OCI-LY7 (cell line): ENCODE measurements at regions not wholly inside any gene's neighbourhood (a gene's known extent, or its start where the extent isn't known, plus 50 kb on each side); places are given as distances from the start of the nearest gene placed in this dataset.

Experiments
- BruUV-seq: library from RNA; stranded (reverse); fragments of 400-500 nt; replicated peaks from 2 replicates; lab custom pipeline; 2021; lab: Mats Ljungman, UMichigan
- CTCF ChIA-PET: fragments of 300-600 bp; sonication (Branson Sonifier 250); formaldehyde crosslinking; loops from one replicate; lab custom pipeline; 2022; ENCODE audit warnings: antibody characterized with exemption; ENCODE audit not compliant: unreplicated experiment; lab: Charles Lee
- POLR2A ChIA-PET: fragments of 300-600 bp; sonication (Branson Sonifier 250); formaldehyde crosslinking; loops from one replicate; lab custom pipeline; 2022; ENCODE audit warnings: antibody characterized with exemption; lab: Charles Lee
- DNase-seq: peaks from one replicate; pipeline ENCODE4 v3.0.0-alpha.2; 2015; ENCODE audit warnings: low spot score
- H2AFZ ChIP-seq: fragments of 200-600 bp; sonication (generic), shearing (Covaris generic); 2 replicates; pipeline ENCODE4 v1.6.1; 2014; ENCODE audit warnings: mild to moderate bottlenecking, antibody characterized with exemption, low read length, moderate library complexity
- H3K27ac ChIP-seq: fragments of 200-600 bp; sonication (generic); 2 replicates; pipeline ENCODE4 v1.5.1; 2014; ENCODE audit warnings: mixed run types, low read depth, mild to moderate bottlenecking, moderate library complexity, low read length, inconsistent platforms; ENCODE audit not compliant: poor library complexity, severe bottlenecking
- H3K36me3 ChIP-seq: fragments of 200-600 bp; sonication (generic); 2 replicates; pipeline ENCODE4 v1.6.1; 2014; ENCODE audit warnings: mild to moderate bottlenecking, antibody characterized with exemption, low read length, moderate library complexity, mixed read lengths; ENCODE audit not compliant: insufficient read depth
- H3K4me1 ChIP-seq: fragments of 200-600 bp; sonication (generic); 2 replicates; pipeline ENCODE4 v1.5.1; 2014; ENCODE audit warnings: mild to moderate bottlenecking, low read length; ENCODE audit not compliant: insufficient read depth, poor library complexity, severe bottlenecking
- H3K4me2 ChIP-seq: fragments of 200-600 bp; sonication (generic); 2 replicates; pipeline ENCODE4 v1.6.1; 2014; ENCODE audit warnings: mild to moderate bottlenecking, low read length
- H3K4me3 ChIP-seq: fragments of 200-600 bp; sonication (generic); 2 replicates; pipeline ENCODE4 v1.5.1; 2014; ENCODE audit warnings: mild to moderate bottlenecking, low read depth, low read length; ENCODE audit not compliant: poor library complexity, severe bottlenecking
- H3K79me2 ChIP-seq: fragments of 200-600 bp; sonication (generic); 2 replicates; pipeline ENCODE4 v1.6.1; 2016; ENCODE audit warnings: low read depth, mild to moderate bottlenecking, low read length, moderate library complexity, mixed read lengths; ENCODE audit not compliant: insufficient read depth
- H3K9me2 ChIP-seq: fragments of 200-600 bp; sonication (generic); 2 replicates; pipeline ENCODE4 v1.6.1; 2016; ENCODE audit warnings: mild to moderate bottlenecking, low read length, mixed read lengths; ENCODE audit not compliant: insufficient read depth
- H3K9me3 ChIP-seq: fragments of 200-600 bp; sonication (generic); 2 replicates; pipeline ENCODE4 v1.6.1; 2014; ENCODE audit warnings: mild to moderate bottlenecking, mixed run types, low read length, mixed read lengths
- H4K20me1 ChIP-seq: fragments of 200-600 bp; sonication (generic); 2 replicates; pipeline ENCODE4 v1.6.1; 2014; ENCODE audit warnings: mild to moderate bottlenecking, antibody characterized with exemption, low read length, moderate library complexity, mixed read lengths; ENCODE audit not compliant: insufficient read depth
- CTCF ChIP-seq: fragments of 200-600 bp; sonication (generic); conservative IDR thresholded peaks from 2 replicates; pipeline ENCODE4 v1.5.1; 2014; ENCODE audit warnings: mild to moderate bottlenecking, antibody characterized with exemption, low read length, moderate library complexity, mixed read lengths
- EZH2phosphoT487 ChIP-seq: fragments of 200-600 bp; sonication (generic); IDR thresholded peaks from 2 replicates; pipeline ENCODE4 v1.6.1; 2018; ENCODE audit warnings: low read depth, borderline replicate concordance, mild to moderate bottlenecking, mixed run types, antibody characterized with exemption, low read length, moderate library complexity, mixed read lengths
- intact Hi-C: fragments of 100-400 bp; cut with micrococcal nuclease; formaldehyde crosslinking; loops from one replicate; pipeline ENCODE4 v1.10.0; 2022; ENCODE audit not compliant: unreplicated experiment

- Histone ChIP-seq H3K27ac (no peak overlapping the region), H3K36me3 (no peaks in the 10 kb centered on the region), H3K4me3 (no peak overlapping the region), H3K9me3 (0 out of 2 replicates have a peak, but pooled peaks cover 5% of the 10 kb centered on the region), H3K4me2 (no peak overlapping the region), H3K4me1 (no peaks in the 10 kb centered on the region), H4K20me1 (no peaks in the 10 kb centered on the region), H3K79me2 (no peaks in the 10 kb centered on the region), H3K9me2 (no peaks in the 10 kb centered on the region), H2AFZ (no peak overlapping the region)
- no TSS peak for BruUV-seq
- TF ChIP-seq EZH2phosphoT487 (no peak), CTCF (no peak)
- POLR2A ChIA-PET = no interaction called here
- no peak for DNase-seq
- CTCF ChIA-PET = no interaction called here
- intact Hi-C loops = no loop called here
These were observed 795.8 kb downstream of the BRD1 start for GRCh38 chr22:49031746-49032330.

GRCh38 chr22:49028111-49028510, 799.6 kb downstream of the BRD1 start:
- intact Hi-C loops = no loop called here
- no peak overlapping the region for H2AFZ ChIP-seq
- no peak overlapping the region for H3K27ac ChIP-seq
- POLR2A ChIA-PET = no interaction called here
- no peak for DNase-seq
- TF ChIP-seq CTCF (no peak), EZH2phosphoT487 (no peak)
- no peaks in the 10 kb centered on the region for H3K4me1 ChIP-seq
- no peaks in the 10 kb centered on the region for H4K20me1 ChIP-seq
- no peaks in the 10 kb centered on the region for H3K9me3 ChIP-seq
- no peaks in the 10 kb centered on the region for H3K36me3 ChIP-seq
- H3K4me3 ChIP-seq = no peak overlapping the region
- BruUV-seq = no TSS peak
- H3K4me2 ChIP-seq = no peak overlapping the region
- CTCF ChIA-PET = no interaction called here
- no peaks in the 10 kb centered on the region for H3K79me2 ChIP-seq
- H3K9me2 ChIP-seq = no peaks in the 10 kb centered on the region

- POLR2A ChIA-PET = no interaction called here
These were observed 800.4 kb downstream of the BRD1 start for GRCh38 chr22:49027368-49027670.

More at GRCh38 chr22:49027368-49027670, 800.4 kb downstream of the BRD1 start:
- Histone ChIP-seq H3K9me2 (no peaks in the 10 kb centered on the region), H3K36me3 (no peaks in the 10 kb centered on the region), H3K79me2 (no peaks in the 10 kb centered on the region), H4K20me1 (no peaks in the 10 kb centered on the region), H3K9me3 (no peaks in the 10 kb centered on the region), H3K4me1 (no peaks in the 10 kb centered on the region), H3K4me3 (no peak overlapping the region), H2AFZ (no peak overlapping the region), H3K27ac (no peak overlapping the region), H3K4me2 (no peak overlapping the region)
- intact Hi-C loops = no loop called here
- no TSS peak for BruUV-seq
- DNase-seq = no peak
- CTCF ChIA-PET = no interaction called here
- no peak for TF ChIP-seq CTCF
- TF ChIP-seq EZH2phosphoT487 = no peak
